Endothelial cell of umbilical vein (primary cell): ENCODE measurements at regions not wholly inside any gene's neighbourhood (a gene's known extent, or its start where the extent isn't known, plus 50 kb on each side); places are given as distances from the start of the nearest gene placed in this dataset.

Source experiments
- BruUV-seq: library from RNA; stranded (reverse); fragments of 400-500 nt; replicated peaks from 2 replicates; lab custom pipeline; 2021; lab: Mats Ljungman, UMichigan
- CTCF ChIA-PET: fragments of 300-600, 350-600 bp; sonication (Branson Sonifier 250); formaldehyde crosslinking; loops from one replicate; lab custom pipeline; 2021; ENCODE audit warnings: antibody characterized with exemption, inconsistent platforms; lab: Charles Lee
- POLR2A ChIA-PET: fragments of 300-600, 350-600 bp; sonication (Branson Sonifier 250); formaldehyde crosslinking; loops from one replicate; lab custom pipeline; 2021; ENCODE audit warnings: antibody characterized with exemption, inconsistent platforms; lab: Charles Lee
- DNase-seq: peaks from one replicate; pipeline ENCODE4 v3.0.0-alpha.2; 2011; ENCODE audit warnings: low read depth, low spot score
- FAIRE-seq: peaks from 2 replicates; lab custom pipeline; 2011; peaks lifted over from hg19 to GRCh38; lab: Jason Lieb, UNC
- H2AFZ ChIP-seq: 2 replicates; pipeline ENCODE4 v1.6.0; 2012; ENCODE audit warnings: low read depth, low read length, control low read depth, inconsistent platforms
- H3K27ac ChIP-seq: 2 replicates; pipeline ENCODE4 v1.5.1; 2011; ENCODE audit warnings: low read depth, mild to moderate bottlenecking, control low read depth, low read length, moderate library complexity; ENCODE audit not compliant: insufficient read depth
- H3K27me3 ChIP-seq, 2 experiments: 2 replicates each; pipeline versions ENCODE4 v1.6.0 to v1.6.1; 2011; ENCODE audit warnings: low read length in 2 of 2, mixed read lengths in 1 of 2; ENCODE audit not compliant: control insufficient read depth in 2 of 2, insufficient read depth in 2 of 2
- H3K36me3 ChIP-seq, 2 experiments: 2 replicates in 1 of 2; 3 replicates in 1 of 2; pipeline ENCODE4 v1.5.1; 2011; ENCODE audit warnings: low read length in 2 of 2, mild to moderate bottlenecking in 1 of 2, moderate library complexity in 1 of 2; ENCODE audit not compliant: control insufficient read depth in 2 of 2, insufficient read depth in 2 of 2; ENCODE audit errors: extremely low read depth in 1 of 2
- H3K4me1 ChIP-seq: 3 replicates; pipeline ENCODE4 v1.5.1; 2011; ENCODE audit warnings: mild to moderate bottlenecking, low read length; ENCODE audit not compliant: control insufficient read depth, insufficient read depth; ENCODE audit errors: extremely low read depth
- H3K4me2 ChIP-seq: 2 replicates; pipeline ENCODE4 v1.6.1; 2011; ENCODE audit warnings: low read length, control low read depth, mixed read lengths; ENCODE audit not compliant: insufficient read depth
- H3K4me3 ChIP-seq, 3 experiments: fragments of 200-600 bp in 1 of 3; sonication (generic), shearing (Covaris generic) in 1 of 3; replicated peaks in 1 of 3; 2 replicates each; pipeline ENCODE4 v1.5.1; 2011 to 2016; ENCODE audit warnings: control low read depth in 3 of 3, low read length in 3 of 3, mild to moderate bottlenecking in 2 of 3, inconsistent platforms in 1 of 3, low read depth in 1 of 3, moderate library complexity in 1 of 3; ENCODE audit not compliant: insufficient read depth in 1 of 3
- H3K79me2 ChIP-seq: 2 replicates; pipeline ENCODE4 v1.6.0; 2012; ENCODE audit warnings: low read length, inconsistent platforms; ENCODE audit not compliant: control insufficient read depth, insufficient read depth
- H3K9ac ChIP-seq: replicated peaks from 2 replicates; pipeline ENCODE3; 2011; ENCODE audit warnings: low read length, control low read depth; ENCODE audit not compliant: insufficient read depth; ENCODE audit errors: extremely low read depth
- H3K9me1 ChIP-seq: replicated peaks from 3 replicates; pipeline ENCODE4 v1.6.0; 2011; ENCODE audit warnings: mild to moderate bottlenecking, low read length; ENCODE audit not compliant: control insufficient read depth, insufficient read depth; ENCODE audit errors: extremely low read depth
- H3K9me3 ChIP-seq: replicated peaks from 2 replicates; pipeline ENCODE4 v1.5.1; 2012; ENCODE audit warnings: low read length, inconsistent platforms; ENCODE audit not compliant: control insufficient read depth, insufficient read depth
- H4K20me1 ChIP-seq: replicated peaks from 2 replicates; pipeline ENCODE3; 2011; ENCODE audit warnings: mild to moderate bottlenecking, low read length; ENCODE audit not compliant: control insufficient read depth, insufficient read depth; ENCODE audit errors: extremely low read depth
- CTCF ChIP-seq, 2 donors: IDR thresholded peaks; 1 replicate in 1 of 2; 2 replicates in 1 of 2; pipeline ENCODE4 v1.5.1; 2011; ENCODE audit warnings: low read length in 2 of 2, mild to moderate bottlenecking in 2 of 2, moderate library complexity in 2 of 2, control low read depth in 1 of 2, inconsistent platforms in 1 of 2, low read depth in 1 of 2; ENCODE audit not compliant: insufficient read depth in 1 of 2; ENCODE audit errors: extremely low read depth in 1 of 2
- EZH2 ChIP-seq: IDR thresholded peaks from 2 replicates; pipeline ENCODE4 v1.6.1; 2012; ENCODE audit warnings: borderline replicate concordance, low read depth, mild to moderate bottlenecking, moderate library complexity, low read length, inconsistent platforms; ENCODE audit not compliant: severe bottlenecking
- FOS ChIP-seq: IDR thresholded peaks from 2 replicates; pipeline ENCODE4 v1.6.1; 2011; ENCODE audit warnings: mild to moderate bottlenecking, low read length, moderate library complexity, borderline replicate concordance; ENCODE audit not compliant: insufficient read depth
- GATA2 ChIP-seq: IDR thresholded peaks from 2 replicates; pipeline ENCODE4 v1.7.0; 2011; ENCODE audit warnings: low read depth, mild to moderate bottlenecking, moderate library complexity, mixed read lengths, low read length; ENCODE audit not compliant: insufficient read length, insufficient read depth
- JUN ChIP-seq: IDR thresholded peaks from 2 replicates; pipeline ENCODE4 v1.6.1; 2011; ENCODE audit warnings: borderline replicate concordance, low read depth; ENCODE audit not compliant: insufficient read length, insufficient read depth
- MAX ChIP-seq: IDR thresholded peaks from 2 replicates; pipeline ENCODE4 v1.6.1; 2011; ENCODE audit not compliant: insufficient read depth, insufficient read length
- MYC ChIP-seq: IDR thresholded peaks from one replicate; pipeline ENCODE4 v1.6.1; 2011; ENCODE audit warnings: mild to moderate bottlenecking, low read depth, low read length
- POLR2A ChIP-seq: IDR thresholded peaks from 2 replicates; pipeline ENCODE4 v1.6.1; 2012; ENCODE audit warnings: low read depth, mild to moderate bottlenecking, control low read depth, low read length
- POLR2AphosphoS5 ChIP-seq: IDR thresholded peaks from 2 replicates; pipeline ENCODE4 v1.6.1; 2012; ENCODE audit warnings: low read depth, mild to moderate bottlenecking, control low read depth, low read length, moderate library complexity; ENCODE audit not compliant: insufficient read depth
- dilution Hi-C: fragments of 300-500 bp; cut with MboI; formaldehyde crosslinking; loops from one replicate; pipeline ENCODE4 v1.15.0; 2019; ENCODE audit warnings: low sequenced_read_pairs; ENCODE audit not compliant: extremely low pct_ligation_motif_present
- intact Hi-C: fragments of 100-400 bp; cut with micrococcal nuclease; formaldehyde crosslinking; loops from one replicate; pipeline ENCODE4 v1.10.0; 2022

- Histone ChIP-seq H3K9me3 (peaks cover 3% of the 10 kb centered on the region), H4K20me1 (no peaks in the 10 kb centered on the region), H3K4me2 (no peak overlapping the region), H3K4me1 (no peaks in the 10 kb centered on the region), H3K27me3 (no peaks in the 10 kb centered on the region), H3K27ac (no peak overlapping the region), H3K9ac (no peak overlapping the region), H3K9me1 (no peaks in the 10 kb centered on the region), H2AFZ (no peak overlapping the region), H3K4me3 (no peak overlapping the region), H3K36me3 (no peaks in the 10 kb centered on the region), H3K79me2 (no peaks in the 10 kb centered on the region)
- intact Hi-C loops (no loop called here), dilution Hi-C loops (no loop called here)
- POLR2A ChIA-PET = no interaction called here
- no peak for DNase-seq
- TF ChIP-seq GATA2 (no peak), POLR2AphosphoS5 (no peak), JUN (no peak), MAX (no peak), MYC (no peak), POLR2A (no peak), CTCF (IDR thresholded peaks at IDR 0.05; ENCODE audit: extremely low read depth in 1 of 2, insufficient read depth in 1 of 2, low read depth in 1 of 2, low read length in 2 of 2) (no peak), EZH2 (no peak), FOS (no peak)
- no TSS peak for BruUV-seq
- FAIRE-seq = no peak
- CTCF ChIA-PET = no interaction called here
Observed at GRCh38 chr5:18605186-18605585, 970.9 kb downstream of the TAF11L14 start.
